ENCODE measurements at regions not wholly inside any gene's neighbourhood (a gene's known extent, or its start where the extent isn't known, plus 50 kb on each side); places are given as distances from the start of the nearest gene placed in this dataset.

DNA sequence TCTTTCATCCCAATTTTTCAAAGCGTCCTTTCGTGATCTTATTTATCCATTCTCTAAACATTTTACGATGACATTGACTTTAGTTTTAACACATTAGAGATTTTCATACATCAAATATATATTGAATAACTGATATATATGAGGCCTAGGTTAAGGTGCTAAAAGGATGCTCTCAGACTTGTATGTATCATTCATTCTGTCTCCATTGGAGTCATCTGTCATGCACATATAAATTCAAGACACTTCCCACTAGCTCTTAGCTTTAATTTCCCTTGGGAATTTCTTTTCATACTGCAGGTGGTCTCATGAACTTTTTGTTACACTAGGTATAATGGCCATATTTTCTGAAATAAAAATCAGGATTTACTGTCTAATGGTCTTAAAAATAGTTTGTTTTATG lies 635.8 kb upstream of the C9orf72 start:
- no peak for DNase-seq (ENCODE audit: low spot score)

- DNase-seq (ENCODE audit: low spot score), result no peak
Measured at GRCh38 chr9:28212979-28213378, 639.7 kb upstream of the C9orf72 start.

- DNase-seq (ENCODE audit: low spot score), result no peak
Measured at GRCh38 chr9:28215536-28216299, 642.4 kb upstream of the C9orf72 start.

- no peak for DNase-seq (ENCODE audit: low spot score)
Measured at GRCh38 chr9:28232686-28233085, 659.4 kb upstream of the C9orf72 start.

DNA sequence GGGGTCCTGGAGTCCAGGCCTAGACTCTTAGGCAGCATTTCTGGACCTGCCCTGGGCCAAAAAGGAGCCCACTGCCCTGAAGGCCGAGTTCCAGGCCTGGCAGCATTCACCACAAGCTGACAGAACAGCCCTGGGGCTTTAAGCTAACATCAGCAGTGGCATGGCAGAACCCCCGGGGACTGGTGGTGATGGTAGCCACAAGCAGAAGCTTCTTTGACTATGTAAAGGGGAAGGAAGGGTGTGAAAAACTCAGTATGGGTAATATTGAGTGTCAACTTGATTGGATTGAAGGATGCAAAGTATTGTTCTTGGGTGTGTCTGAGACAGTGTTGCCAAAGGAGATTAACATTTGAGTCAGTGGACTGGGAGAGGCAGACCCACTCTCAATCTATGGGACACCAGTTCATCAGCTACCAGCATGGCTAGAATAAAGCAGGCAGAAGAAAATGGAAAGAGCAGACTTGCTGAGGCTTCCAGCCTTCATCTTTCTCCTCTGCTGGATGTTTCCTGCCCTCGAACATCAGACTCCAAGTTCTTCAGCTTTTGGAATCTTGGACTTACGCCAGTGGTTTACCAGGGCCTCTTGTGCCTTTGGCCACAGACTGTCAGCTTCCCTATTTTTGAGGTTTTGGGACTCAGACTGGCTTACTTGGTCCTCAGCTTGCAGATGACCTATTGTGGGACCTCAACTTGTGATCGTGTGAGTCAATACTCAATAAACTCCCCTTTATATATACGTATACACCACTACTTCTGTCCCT lies 661.0 kb upstream of the C9orf72 start:
- DNase-seq (ENCODE audit: low spot score), result no peak

DNA sequence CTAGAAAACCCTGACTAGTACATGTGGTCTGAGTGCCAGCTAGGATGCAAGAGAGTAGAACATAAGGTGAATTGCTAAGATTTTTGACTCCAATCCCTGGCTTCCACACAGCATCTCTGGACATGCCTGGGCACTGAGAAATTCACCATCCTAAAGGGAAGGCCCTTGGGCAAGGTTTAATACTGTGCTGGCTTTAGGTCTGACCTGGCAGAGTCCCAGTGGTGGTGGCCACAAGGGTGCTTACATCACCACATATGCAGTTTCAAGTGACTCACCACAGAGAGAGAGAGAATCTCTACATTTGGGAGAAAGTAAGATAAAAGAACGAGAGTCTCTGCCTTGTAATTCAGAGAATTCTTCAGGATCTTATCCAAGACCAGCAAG lies 661.6 kb upstream of the C9orf72 start:
- no peak for DNase-seq (ENCODE audit: low spot score)

GRCh38 chr9:28249424-28249823 lies 676.1 kb upstream of the C9orf72 start:
- no peak for DNase-seq (ENCODE audit: low spot score)

DNA sequence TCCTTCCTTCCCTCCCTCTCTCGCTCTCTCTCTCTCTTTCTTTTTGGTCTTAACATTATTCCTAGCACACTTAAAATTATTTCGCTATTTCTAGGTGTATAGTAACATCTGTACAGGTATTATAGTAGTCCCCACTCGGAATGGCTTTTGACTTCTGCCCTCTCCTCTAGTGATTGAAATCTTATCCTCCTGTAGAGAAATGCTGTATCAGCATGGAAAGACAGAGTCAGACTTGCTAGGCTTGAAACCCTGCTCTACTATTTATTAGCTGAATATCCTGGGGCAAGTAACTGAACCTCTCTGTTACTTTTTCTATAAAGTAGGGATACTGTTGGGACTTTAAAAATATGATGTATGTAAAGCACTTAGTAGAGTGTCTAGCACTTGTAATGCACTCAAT lies 681.9 kb upstream of the C9orf72 start:
- DNase-seq (ENCODE audit: low spot score), result no peak

GRCh38 chr9:28260330-28260729 lies 687.0 kb upstream of the C9orf72 start:
- no peak for DNase-seq (ENCODE audit: low spot score)

DNA sequence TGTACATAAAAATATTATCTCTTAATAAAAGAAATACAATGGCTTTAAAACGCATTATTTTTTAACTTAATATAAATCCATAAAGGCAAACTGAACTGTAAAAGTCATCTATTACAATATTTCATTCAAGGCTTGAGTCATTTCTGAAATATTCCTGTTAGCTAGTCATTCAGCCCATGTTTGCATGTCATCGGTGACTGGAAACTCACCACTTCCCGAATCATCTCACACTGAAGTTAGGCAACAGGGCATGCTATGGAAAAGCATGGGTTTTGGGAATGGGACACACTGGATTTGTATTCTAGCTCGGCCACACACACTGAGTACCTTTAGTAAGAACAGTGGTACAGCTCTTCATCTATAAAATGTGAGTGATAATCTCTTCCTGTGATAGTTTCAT lies 691.1 kb upstream of the C9orf72 start:
- DNase-seq (ENCODE audit: low spot score), result no peak

GRCh38 chr9:28267351-28267750 lies 694.1 kb upstream of the C9orf72 start:
- no peak for DNase-seq (ENCODE audit: low spot score)

GRCh38 chr9:28270156-28270555 lies 696.9 kb upstream of the C9orf72 start:
- no peak for DNase-seq (ENCODE audit: low spot score)

GRCh38 chr9:28272127-28272526 lies 698.8 kb upstream of the C9orf72 start:
- DNase-seq (ENCODE audit: low spot score), result no peak

- no peak for DNase-seq (ENCODE audit: low spot score)
Measured at GRCh38 chr9:28287455-28287854, 714.2 kb upstream of the C9orf72 start.

DNA sequence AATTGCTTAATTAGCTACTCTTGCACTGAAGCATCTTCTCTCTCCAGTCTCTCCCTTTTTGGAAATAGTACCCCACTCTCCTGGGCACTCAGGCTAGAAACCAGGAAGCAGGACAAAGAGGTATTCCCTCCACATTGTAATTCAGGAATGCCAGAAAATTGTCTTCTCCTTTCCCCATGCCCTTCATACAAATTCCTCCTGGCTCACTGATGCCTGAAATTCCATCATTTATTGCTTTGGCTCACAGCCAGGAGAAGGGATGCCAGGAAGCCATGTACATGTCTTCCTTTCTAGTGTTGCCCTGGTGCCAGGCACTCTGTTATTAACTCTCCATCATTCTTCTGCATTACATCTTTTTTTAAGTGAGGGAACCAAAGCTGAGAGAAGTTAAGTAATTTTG lies 716.5 kb upstream of the C9orf72 start:
- no peak for DNase-seq (ENCODE audit: low spot score)

DNA sequence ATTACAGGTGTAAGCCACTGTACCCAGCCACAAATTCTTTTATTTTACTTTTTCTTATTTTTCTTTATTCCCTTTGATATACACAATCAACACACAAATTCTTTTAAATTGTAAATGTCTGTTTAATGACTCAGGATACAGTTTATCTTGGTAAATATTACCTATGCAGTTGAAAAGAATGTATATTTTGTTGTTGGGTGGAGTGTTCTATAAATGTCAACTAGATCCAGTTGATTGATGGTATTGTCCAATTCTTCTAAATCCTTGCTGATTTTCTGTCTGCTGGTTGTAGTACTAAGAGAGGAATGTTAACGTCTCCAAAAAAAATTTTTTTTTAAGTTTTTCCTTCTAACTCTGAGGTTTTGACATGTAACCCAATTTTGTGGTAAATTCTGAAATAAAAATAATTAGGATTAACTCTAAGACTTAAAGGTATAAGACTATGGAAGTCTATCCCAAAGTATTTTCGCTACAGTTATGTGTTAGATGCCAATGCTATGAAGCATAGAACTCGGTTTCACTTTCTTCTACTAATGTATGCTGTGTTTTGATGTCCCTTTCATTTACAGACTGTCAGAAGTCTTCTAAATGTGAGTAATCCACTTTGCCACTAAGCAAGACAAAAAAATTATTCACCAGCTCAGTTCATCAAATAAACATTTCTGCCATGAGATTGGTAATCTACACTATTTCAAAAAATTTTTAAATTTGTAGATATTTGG lies 720.2 kb upstream of the C9orf72 start:
- DNase-seq (ENCODE audit: low spot score), result no peak

GRCh38 chr9:28301281-28301680 lies 728.0 kb upstream of the C9orf72 start:
- no peak for DNase-seq (ENCODE audit: low spot score)

DNA sequence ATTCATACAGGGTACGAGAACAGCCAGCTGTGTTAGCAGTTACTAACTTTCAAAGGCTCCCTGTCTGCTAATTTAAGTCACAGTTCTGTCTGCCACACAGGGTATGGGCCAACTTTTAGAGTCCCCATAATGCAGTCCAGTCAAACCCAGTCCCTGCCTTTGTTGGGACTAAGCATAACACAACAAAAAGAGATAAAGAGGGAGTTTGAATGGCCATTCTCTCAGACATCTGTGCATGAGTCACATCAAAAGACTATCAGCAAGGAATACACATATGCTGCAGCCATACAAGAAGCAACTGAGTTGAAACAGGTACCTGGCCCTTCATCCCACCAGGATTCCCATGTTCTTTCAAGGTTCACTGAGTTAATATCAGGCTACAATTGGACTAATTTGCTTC lies 744.5 kb upstream of the C9orf72 start:
- DNase-seq (ENCODE audit: low spot score), result no peak

GRCh38 chr9:28318515-28318914 lies 745.2 kb upstream of the C9orf72 start:
- DNase-seq (ENCODE audit: low spot score), result no peak

GRCh38 chr9:28319981-28320380 lies 746.7 kb upstream of the C9orf72 start:
- no peak for DNase-seq (ENCODE audit: low spot score)

DNA sequence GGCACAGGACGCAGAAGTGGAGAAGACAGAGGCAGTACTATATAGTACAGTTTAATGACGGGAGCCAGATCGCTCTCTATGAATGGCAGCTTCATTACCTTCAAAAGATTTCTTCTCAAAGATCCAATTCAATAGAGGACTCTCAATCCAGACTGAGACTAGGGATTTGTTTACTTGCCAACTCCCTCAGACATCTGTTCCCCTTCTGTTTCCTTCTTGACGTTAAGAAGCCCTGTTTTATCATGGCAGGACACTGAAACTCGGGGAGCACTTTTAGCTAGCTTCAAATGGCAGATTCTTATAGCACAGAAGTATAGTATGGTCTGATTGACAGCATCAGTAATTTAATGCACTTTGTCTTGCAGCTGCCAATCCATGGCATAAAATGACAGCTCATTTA lies 747.3 kb upstream of the C9orf72 start:
- DNase-seq (ENCODE audit: low spot score), result no peak

DNA sequence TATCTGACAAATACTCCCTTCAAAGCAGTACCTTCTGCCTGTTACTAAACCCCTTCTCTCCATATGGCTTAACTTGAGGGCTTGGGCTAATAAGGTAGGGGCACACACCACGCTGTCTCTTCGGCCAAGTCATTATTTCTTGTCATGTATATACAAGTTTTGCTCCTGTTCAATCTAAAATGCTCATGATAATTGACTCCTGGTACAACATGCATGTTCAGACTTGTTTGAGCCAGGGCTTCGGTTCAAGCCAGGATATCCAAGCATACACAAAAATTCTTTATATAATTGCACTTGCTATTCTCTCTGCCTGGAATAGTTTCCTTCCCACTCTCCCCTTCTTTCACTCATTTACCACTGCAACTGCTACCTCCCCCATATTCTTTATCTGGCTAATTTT lies 756.0 kb upstream of the C9orf72 start:
- DNase-seq (ENCODE audit: low spot score), result no peak

DNA sequence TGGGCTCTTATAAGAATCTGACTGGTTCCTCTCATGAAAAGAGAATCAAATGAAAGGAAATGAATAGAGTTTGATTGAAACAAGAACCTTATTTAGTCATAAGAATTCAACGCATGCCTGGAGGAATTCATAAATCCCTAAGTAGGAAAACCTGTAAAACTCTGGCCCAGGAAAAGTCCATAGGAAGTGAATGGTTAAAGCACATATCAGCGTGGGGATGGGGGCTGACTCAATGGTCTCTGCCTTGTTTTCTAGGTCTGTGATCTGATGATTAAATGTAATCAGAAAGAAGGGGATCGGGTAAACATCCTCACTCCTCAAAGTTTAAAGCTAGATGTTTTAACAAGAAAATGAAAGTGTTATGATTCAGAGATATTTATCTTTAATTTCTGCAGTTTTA lies 759.4 kb upstream of the C9orf72 start:
- no peak for DNase-seq (ENCODE audit: low spot score)
